ENCODE measurements at regions not wholly inside any gene's neighbourhood (a gene's known extent, or its start where the extent isn't known, plus 50 kb on each side); places are given as distances from the start of the nearest gene placed in this dataset.

GRCh38 chr6:154561750-154562149, 51.3 kb upstream of the CNKSR3 start:
- no peak for DNase-seq (ENCODE audit: low read depth in 2 of 2, low spot score in 1 of 2)

- DNase-seq (ENCODE audit: low read depth in 2 of 2, low spot score in 1 of 2), result no peak
Observed at GRCh38 chr6:154565331-154565730, 54.8 kb upstream of the CNKSR3 start.

DNA sequence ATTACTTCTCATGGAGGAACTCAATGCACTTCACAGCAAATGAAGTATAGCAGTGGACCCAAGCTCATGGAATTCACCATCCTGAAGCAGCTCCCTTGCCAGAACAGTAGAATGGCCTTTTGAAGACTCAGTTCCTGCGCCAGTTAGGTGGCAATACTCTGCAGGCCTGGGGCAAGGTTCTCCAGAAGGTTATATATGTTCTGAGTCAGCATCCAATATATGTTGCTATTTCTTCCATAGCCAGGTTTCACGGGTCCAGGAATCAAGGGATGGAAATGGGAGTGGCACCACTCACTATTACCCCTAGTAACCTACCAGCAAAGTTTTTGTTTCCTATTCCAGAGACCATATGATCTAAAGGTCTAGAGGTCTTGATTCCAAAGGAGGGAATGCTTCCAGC, 56.4 kb upstream of the CNKSR3 start:
- DNase-seq (ENCODE audit: low read depth in 2 of 2, low spot score in 1 of 2), result no peak

- no peak for DNase-seq (ENCODE audit: low read depth in 2 of 2, low spot score in 1 of 2)
Observed at GRCh38 chr6:154567695-154568220, 57.3 kb upstream of the CNKSR3 start.

GRCh38 chr6:154569156-154569862, 58.8 kb upstream of the CNKSR3 start:
- no peak for DNase-seq (ENCODE audit: low read depth in 2 of 2, low spot score in 1 of 2)

- DNase-seq (ENCODE audit: low read depth in 2 of 2, low spot score in 1 of 2), result no peak
Observed at GRCh38 chr6:154570505-154570904, 60.0 kb upstream of the CNKSR3 start.

- no peak for DNase-seq (ENCODE audit: low read depth in 2 of 2, low spot score in 1 of 2)
Observed at GRCh38 chr6:154572556-154572955, 62.1 kb upstream of the CNKSR3 start.

DNA sequence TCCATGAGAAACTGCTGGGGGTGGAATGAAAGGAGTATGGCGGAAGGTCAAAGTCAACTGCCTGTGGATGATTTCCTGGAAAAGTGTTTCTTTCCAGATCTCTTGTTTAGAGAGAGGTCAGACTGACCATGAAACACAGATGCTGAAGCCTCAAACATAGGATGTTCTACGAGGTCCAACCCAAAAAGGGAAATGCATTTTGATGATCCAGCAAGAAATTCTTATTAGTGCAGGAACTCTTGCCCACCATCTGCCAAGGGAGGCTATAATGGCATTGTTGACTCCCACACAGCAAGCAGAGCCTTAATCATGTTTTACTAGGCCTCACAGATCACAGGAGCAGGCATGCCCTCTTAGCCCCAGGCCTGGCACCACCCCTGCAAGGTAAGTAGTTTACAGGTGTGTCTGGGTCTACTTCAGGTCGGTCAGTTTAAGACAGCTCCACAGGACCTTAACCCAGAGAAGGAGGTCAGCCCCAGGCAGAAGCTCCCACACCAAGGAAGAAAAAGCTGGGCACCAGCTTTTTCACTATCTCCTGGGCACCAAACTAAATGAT, 67.6 kb upstream of the CNKSR3 start:
- DNase-seq (ENCODE audit: low read depth in 2 of 2, low spot score in 1 of 2), result no peak

- DNase-seq (ENCODE audit: low read depth in 2 of 2, low spot score in 1 of 2), result no peak
Observed at GRCh38 chr6:154579046-154579445, 68.6 kb upstream of the CNKSR3 start.

GRCh38 chr6:154579485-154579884, 69.0 kb upstream of the CNKSR3 start:
- no peak for DNase-seq (ENCODE audit: low read depth in 2 of 2, low spot score in 1 of 2)

DNA sequence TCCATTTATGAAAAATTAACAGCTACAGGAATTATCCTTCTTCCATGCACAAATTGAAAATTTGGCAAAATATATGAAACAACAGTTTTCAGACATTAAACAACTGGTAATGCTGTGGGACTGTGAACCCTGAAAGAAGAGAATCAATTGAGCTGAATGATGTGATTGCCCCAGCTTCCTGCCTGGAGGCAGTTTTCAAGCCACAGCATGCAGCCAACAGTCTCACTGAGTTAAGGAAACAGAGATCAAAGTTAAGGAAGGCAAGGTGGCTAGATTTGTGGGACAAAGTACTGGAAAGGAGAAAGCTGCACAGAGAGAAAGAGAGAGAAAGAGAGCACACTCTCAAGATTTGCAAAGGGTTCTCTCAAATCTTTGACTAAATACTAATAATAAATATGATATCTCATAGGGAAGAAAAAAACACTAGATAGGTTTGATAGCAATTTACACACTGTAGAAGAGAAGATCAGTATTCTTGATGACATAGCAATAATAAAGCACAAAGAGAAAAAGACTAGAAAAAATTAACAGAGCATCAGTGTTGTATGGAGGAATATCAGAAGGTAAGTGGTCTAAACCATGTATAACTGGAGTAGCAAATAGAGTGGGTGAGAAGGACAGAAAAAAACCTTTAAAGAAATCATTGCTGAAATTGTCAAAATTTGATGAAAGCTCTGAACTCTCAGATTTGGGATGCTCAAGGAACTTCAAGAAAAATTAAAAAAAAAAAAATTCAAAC, 70.1 kb upstream of the CNKSR3 start:
- no peak for DNase-seq (ENCODE audit: low read depth in 2 of 2, low spot score in 1 of 2)

GRCh38 chr6:154582696-154583095, 72.2 kb upstream of the CNKSR3 start:
- DNase-seq (ENCODE audit: low read depth in 2 of 2, low spot score in 1 of 2), result no peak

DNA sequence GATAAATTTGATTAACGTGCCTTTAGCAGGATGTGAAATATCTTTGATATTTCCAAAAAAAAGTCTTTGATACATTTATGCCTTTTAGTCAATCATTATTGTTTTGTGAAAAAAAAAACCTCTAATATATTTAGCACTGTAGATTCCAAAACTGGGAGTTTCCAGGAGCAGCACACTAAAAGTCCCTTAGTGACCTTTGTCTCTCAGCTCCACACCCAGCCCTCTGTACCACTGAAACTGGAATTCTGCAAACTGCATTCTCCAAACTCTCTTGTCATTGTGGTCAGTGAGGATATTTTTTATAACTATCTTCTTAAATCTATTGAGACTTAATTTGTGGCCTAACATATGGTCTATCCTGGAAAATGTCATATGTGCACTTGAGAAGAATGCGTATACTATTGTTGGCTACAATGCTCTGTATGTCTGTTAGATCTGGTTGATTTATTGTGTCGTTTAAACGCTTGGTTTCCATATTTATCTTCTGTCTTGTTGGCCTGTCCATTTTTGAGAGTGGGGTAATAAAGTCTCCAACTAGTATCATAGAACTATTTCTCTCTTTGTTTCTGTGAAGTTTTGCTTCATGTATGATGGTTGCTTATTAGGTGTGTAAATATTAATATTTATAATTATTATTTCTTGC, 73.2 kb upstream of the CNKSR3 start:
- DNase-seq (ENCODE audit: low read depth in 2 of 2, low spot score in 1 of 2), result no peak

- DNase-seq (ENCODE audit: low read depth in 2 of 2, low spot score in 1 of 2), result no peak
Observed at GRCh38 chr6:154590756-154591155, 80.3 kb upstream of the CNKSR3 start.

DNA sequence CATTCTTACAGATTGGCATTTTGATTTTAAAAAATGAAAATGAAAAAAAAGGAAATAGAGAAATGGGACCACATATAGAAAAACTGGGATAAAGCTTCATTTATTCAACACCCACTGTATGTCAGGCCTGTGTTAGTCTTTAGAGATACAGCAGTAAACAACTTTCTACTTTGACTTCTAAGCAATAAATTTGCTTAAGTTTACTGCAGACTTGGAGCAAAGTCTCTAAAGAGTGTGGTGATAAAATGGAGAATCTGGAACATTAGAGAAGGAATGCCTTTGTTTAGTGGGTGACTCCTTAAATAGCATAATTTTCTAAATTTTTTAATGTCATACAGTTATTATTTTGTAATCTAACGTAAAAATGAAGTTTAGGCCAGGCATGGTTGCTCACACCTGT, 80.7 kb upstream of the CNKSR3 start:
- no peak for DNase-seq (ENCODE audit: low read depth in 2 of 2, low spot score in 1 of 2)

DNA sequence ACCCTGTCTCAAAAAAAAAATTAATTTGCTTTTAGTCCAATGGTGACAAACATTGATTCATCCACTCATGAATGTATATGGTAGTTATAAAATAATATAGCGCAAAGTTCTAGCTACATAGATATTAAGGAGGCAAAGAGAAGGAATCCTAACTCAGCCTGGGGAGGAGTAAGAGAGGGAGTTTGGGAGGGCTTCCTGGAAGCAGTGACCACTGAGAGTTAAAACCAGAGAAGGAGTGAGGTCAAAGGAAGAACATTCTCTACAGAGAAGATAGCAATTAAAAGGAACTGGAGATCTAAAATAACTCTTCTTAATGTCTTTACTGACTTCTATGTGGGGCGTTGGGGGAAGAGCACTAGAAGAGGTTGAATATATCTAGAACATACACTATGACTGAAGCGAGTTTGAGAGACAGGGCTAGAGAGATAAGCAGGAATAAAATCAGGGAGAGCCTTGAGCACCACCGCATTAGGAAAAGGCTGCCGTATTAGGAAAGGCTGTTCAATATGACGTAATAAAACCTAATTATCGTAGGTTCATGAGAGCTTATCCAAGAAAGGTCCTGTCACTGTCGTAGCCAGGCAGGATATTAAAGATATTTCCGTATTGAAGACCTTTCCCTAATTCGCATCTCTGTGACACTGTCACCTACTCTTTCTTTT, 81.8 kb upstream of the CNKSR3 start:
- DNase-seq (ENCODE audit: low read depth in 2 of 2, low spot score in 1 of 2), result no peak

DNA sequence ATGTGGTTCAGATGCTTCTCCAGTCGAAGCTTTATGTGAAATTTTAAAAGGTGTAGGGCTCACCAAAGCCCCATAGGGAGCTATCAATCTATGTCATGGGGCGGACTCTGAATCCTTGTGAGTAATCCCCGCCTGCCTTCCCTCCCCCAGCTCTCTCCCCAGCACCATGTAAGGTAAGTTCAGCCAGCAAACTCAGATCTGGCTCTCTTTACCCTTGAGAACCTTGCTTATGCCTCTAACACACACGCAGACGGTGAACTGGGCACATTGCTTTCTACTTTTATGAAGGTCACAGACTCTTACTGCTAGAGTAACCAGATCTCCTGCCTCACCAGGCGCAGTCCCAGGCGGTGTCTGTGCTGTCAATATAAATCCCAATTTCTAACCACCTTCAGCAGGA, 82.6 kb upstream of the CNKSR3 start:
- DNase-seq (ENCODE audit: low read depth in 2 of 2, low spot score in 1 of 2), result no peak

GRCh38 chr6:154594496-154595198, 84.2 kb upstream of the CNKSR3 start:
- no peak for DNase-seq (ENCODE audit: low read depth in 2 of 2, low spot score in 1 of 2)

GRCh38 chr6:154595538-154595937, 85.1 kb upstream of the CNKSR3 start:
- DNase-seq (ENCODE audit: low read depth in 2 of 2, low spot score in 1 of 2), result no peak

DNA sequence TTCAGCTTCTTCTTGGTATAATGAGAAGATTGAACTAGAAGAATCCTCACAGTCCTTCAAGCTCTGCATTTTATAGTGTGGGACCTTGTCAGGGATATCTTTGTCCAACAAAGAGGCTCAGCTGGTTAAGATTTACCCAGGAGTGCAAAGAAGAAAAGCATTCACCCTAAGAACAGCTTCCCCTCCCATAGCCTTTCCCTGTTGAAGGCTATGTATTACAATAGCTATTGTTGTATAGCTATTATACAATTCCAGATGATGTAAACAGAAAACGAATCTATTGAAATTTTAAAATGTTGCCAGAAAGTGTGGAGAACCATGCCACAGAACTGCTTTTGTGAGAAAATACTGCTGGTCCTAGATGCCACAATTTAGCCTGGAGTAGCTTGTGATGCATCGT, 85.5 kb upstream of the CNKSR3 start:
- no peak for DNase-seq (ENCODE audit: low read depth in 2 of 2, low spot score in 1 of 2)

DNA sequence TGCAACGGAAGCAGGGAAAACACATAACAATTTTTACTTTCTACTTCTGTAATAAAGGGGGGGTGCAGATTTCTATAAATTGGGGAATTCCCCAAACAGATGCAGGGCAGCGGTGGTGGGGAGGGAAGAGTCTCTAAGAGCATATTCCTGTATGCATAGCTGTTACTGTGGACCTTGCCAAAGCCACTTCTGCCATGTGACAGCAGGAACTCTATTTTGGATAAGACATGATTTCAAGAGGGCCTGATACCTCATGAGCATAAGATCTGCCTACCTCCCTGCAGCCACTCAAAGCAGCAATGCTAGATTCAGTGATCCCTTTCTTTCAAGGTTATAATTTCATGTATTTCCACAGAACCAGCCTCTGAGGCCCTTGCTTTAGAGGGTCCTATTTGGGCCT, 86.2 kb upstream of the CNKSR3 start:
- DNase-seq (ENCODE audit: low read depth in 2 of 2, low spot score in 1 of 2), result no peak

All from stimulated activated CD8-positive, alpha-beta memory T cell treated with anti-CD3 and anti-CD28 coated beads, Interleukin-4, amount 100 ng/mL, for 4 hours (primary cell).